HG02870 (cell line): ENCODE measurements at regions not wholly inside any gene's neighbourhood (a gene's known extent, or its start where the extent isn't known, plus 50 kb on each side); places are given as distances from the start of the nearest gene placed in this dataset.

ENCODE experiments used
- ATAC-seq: cut with Tn5 transposase; IDR thresholded peaks from one replicate; pipeline ENCODE4 v1.9.1; 2021; ENCODE audit warnings: mild to moderate bottlenecking, moderate library complexity; ENCODE audit not compliant: unreplicated experiment

- no peak for ATAC-seq
Observed at GRCh38 chr13:63554157-63554556, 2138.5 kb upstream of the PCDH20 start.

- no peak for ATAC-seq
Observed at GRCh38 chr13:63551731-63552130, 2136.1 kb upstream of the PCDH20 start.

GRCh38 chr13:63546524-63546923 lies 2130.9 kb upstream of the PCDH20 start:
- ATAC-seq = no peak

GRCh38 chr13:63542770-63543169 lies 2127.1 kb upstream of the PCDH20 start:
- no peak for ATAC-seq

GRCh38 chr13:63541336-63541735 lies 2125.7 kb upstream of the PCDH20 start:
- ATAC-seq = no peak

GRCh38 chr13:63540061-63540460 lies 2124.4 kb upstream of the PCDH20 start:
- ATAC-seq = no peak

GRCh38 chr13:63517371-63517770 lies 2101.7 kb upstream of the PCDH20 start:
- no peak for ATAC-seq

- ATAC-seq = no peak
Observed at GRCh38 chr13:63516124-63516523, 2100.5 kb upstream of the PCDH20 start.

- ATAC-seq = no peak
Observed at GRCh38 chr13:63514886-63515285, 2099.2 kb upstream of the PCDH20 start.

- ATAC-seq = no peak
Observed at GRCh38 chr13:63512095-63512494, 2096.4 kb upstream of the PCDH20 start.

- ATAC-seq = no peak
Observed at GRCh38 chr13:63501702-63502101, 2086.1 kb upstream of the PCDH20 start.

- no peak for ATAC-seq
Observed at GRCh38 chr13:63497601-63498000, 2082.0 kb upstream of the PCDH20 start.

GRCh38 chr13:63492604-63493003 lies 2077.0 kb upstream of the PCDH20 start:
- ATAC-seq = no peak

GRCh38 chr13:63490149-63490548 lies 2074.5 kb upstream of the PCDH20 start:
- no peak for ATAC-seq

GRCh38 chr13:63481334-63481733 lies 2065.7 kb upstream of the PCDH20 start:
- ATAC-seq = no peak

GRCh38 chr13:63472711-63473110 lies 2057.1 kb upstream of the PCDH20 start:
- no peak for ATAC-seq

- peak; percentile 90 for ATAC-seq
Observed at GRCh38 chr13:63463782-63464610, 2048.3 kb upstream of the PCDH20 start.

- no peak for ATAC-seq
Observed at GRCh38 chr13:63460462-63461090, 2044.9 kb upstream of the PCDH20 start.

GRCh38 chr13:63457186-63457585 lies 2041.5 kb upstream of the PCDH20 start:
- no peak for ATAC-seq

- ATAC-seq = no peak
Observed at GRCh38 chr13:63455938-63456337, 2040.3 kb upstream of the PCDH20 start.

GRCh38 chr13:63449550-63449949 lies 2033.9 kb upstream of the PCDH20 start:
- no peak for ATAC-seq

GRCh38 chr13:63448692-63449091 lies 2033.0 kb upstream of the PCDH20 start:
- ATAC-seq = no peak
